Activated naive CD4-positive, alpha-beta T cell treated with anti-CD3 and anti-CD28 coated beads, Interleukin-2, amount 50 U/mL, for 72 hours (primary cell): ENCODE measurements at regions not wholly inside any gene's neighbourhood (a gene's known extent, or its start where the extent isn't known, plus 50 kb on each side); places are given as distances from the start of the nearest gene placed in this dataset.

Source experiments
- ATAC-seq, 2 donors: fragments of 150-1000 bp; cut with Tn5 transposase; 2 replicates each; pipeline ENCODE4 v1.10.0; 2021; ENCODE audit warnings: mild to moderate bottlenecking in 2 of 2, moderate library complexity in 2 of 2
- DNase-seq, 2 donors: peaks; one replicate each; pipeline ENCODE4 v3.0.0; 2021 to 2022; ENCODE audit warnings: low spot score in 2 of 2
- H3K27ac Mint-ChIP-seq, 2 donors: one replicate each; pipeline ENCODE4 v1.8.0; 2022; ENCODE audit warnings: mild to moderate bottlenecking in 2 of 2, mixed read lengths in 2 of 2
- H3K36me3 Mint-ChIP-seq, 2 donors: one replicate each; pipeline ENCODE4 v1.8.0; 2022; ENCODE audit warnings: mixed read lengths in 2 of 2
- H3K9me3 Mint-ChIP-seq, 2 donors: one replicate each; pipeline ENCODE4 v1.8.0; 2022; ENCODE audit warnings: mixed read lengths in 2 of 2

DNA sequence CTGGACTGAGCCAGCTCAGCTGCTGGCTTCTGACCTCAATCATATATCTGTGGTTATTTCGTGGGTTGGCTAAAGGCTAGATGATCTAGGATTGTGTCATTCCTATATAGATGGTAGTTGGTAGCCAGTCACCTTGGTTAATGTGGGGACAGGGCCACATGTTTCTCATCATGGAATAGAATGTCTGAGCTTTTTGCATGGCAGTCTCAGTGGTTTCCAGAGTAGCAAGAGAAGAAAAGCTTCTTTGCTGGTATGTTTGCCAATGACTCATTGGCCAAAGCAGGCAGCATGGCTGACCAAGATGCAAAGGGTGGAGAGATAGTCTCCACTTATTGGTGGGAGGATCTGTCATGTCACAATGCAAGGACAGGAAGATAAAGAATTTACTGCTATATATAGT is 746.4 kb upstream of the FLRT2 start:
- no peak for DNase-seq
- no peak for ATAC-seq
- Mint-ChIP-seq H3K36me3 (peaks cover 0 to 5% of the 10 kb centered on the region in 2 donors), H3K9me3 (peaks cover 14 to 16% of the 10 kb centered on the region in 2 donors), H3K27ac (no peak overlapping the region)

- no peak for DNase-seq
- no peak overlapping the region for H3K27ac Mint-ChIP-seq
- no peak for ATAC-seq
- H3K9me3 Mint-ChIP-seq: peaks cover 9 to 12% of the 10 kb centered on the region in 2 donors
- peaks cover 0 to 5% of the 10 kb centered on the region in 2 donors for H3K36me3 Mint-ChIP-seq
Measured at GRCh38 chr14:84785996-84786395, 743.9 kb upstream of the FLRT2 start.

GRCh38 chr14:84789012-84789411 is 740.9 kb upstream of the FLRT2 start:
- peaks cover 18 to 28% of the 10 kb centered on the region in 2 donors for H3K9me3 Mint-ChIP-seq
- no peak overlapping the region for H3K27ac Mint-ChIP-seq
- ATAC-seq (no peak), DNase-seq (no peak)
- peaks cover 0 to 5% of the 10 kb centered on the region in 2 donors for H3K36me3 Mint-ChIP-seq

DNA sequence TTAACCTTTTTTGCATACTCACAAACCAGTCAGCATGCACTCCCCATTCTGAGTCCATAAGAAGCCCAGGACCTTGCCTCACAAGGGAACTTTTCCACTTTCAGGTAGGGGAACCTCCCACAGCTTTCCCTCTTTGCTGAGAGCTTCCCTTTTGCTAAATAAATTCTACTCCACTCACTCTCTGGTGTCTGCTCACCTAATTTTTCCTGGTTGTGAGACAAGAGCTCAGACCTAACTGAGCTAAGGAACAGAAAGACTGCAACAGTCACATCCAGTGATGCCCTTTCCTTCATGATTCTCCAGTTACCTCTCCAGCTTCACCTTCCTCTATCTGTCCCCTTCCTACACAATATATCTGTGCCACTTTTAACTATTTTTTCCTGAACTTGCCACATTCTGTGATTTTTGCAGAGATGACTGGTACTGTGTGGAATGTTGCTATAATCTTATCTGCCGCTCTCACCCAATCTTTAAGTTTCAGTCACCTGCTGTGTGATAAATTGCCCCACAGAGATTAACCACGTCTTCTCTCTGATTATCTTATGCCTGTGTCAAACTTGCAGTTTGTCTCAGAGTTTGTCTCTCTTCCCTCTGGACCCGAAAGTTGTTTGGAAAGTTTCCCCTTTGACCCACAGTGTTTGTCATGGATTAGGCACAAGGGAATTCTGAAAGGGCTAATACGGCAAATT is 737.1 kb upstream of the FLRT2 start:
- DNase-seq (no peak), ATAC-seq (no peak)
- Mint-ChIP-seq H3K36me3 (no peaks in the 10 kb centered on the region), H3K9me3 (peaks cover 20 to 24% of the 10 kb centered on the region in 2 donors), H3K27ac (no peak overlapping the region)

- no peak overlapping the region for H3K27ac Mint-ChIP-seq
- DNase-seq (no peak), ATAC-seq (no peak)
- no peaks in the 10 kb centered on the region for H3K36me3 Mint-ChIP-seq
- peaks cover 12 to 21% of the 10 kb centered on the region in 2 donors for H3K9me3 Mint-ChIP-seq
Measured at GRCh38 chr14:84797326-84797725, 732.6 kb upstream of the FLRT2 start.

- ATAC-seq (no peak), DNase-seq (no peak)
- Mint-ChIP-seq H3K9me3 (peaks cover 8 to 10% of the 10 kb centered on the region in 2 donors), H3K27ac (no peak overlapping the region), H3K36me3 (no peaks in the 10 kb centered on the region)
Measured at GRCh38 chr14:84804468-84804867, 725.5 kb upstream of the FLRT2 start.

DNA sequence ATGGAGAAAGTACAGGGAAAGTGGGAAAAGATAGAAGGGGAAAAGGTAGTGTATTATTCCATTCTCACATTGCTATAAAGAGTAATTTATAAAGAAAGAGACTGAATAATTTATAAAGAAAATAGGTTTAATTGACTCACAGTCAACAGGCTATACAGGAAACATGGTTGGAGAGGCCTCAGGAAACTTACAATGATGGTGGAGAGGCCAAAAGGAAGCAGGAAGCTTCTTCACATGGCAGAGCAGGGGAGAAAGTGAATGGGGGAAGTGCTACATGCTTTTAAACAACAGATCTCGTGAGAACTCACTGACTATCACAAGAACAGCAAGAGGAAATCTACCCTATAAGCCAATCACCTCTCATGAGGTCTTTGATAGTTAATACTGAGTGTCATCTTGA is 725.0 kb upstream of the FLRT2 start:
- DNase-seq (no peak), ATAC-seq (no peak)
- Mint-ChIP-seq H3K27ac (no peak overlapping the region), H3K36me3 (no peaks in the 10 kb centered on the region), H3K9me3 (peaks cover 8 to 14% of the 10 kb centered on the region in 2 donors)

- DNase-seq: no peak
- Mint-ChIP-seq H3K36me3 (no peaks in the 10 kb centered on the region), H3K9me3 (peaks cover 11 to 21% of the 10 kb centered on the region in 2 donors), H3K27ac (no peak overlapping the region)
- no peak for ATAC-seq
Measured at GRCh38 chr14:84806181-84806580, 723.8 kb upstream of the FLRT2 start.

GRCh38 chr14:84806622-84807021 is 723.3 kb upstream of the FLRT2 start:
- DNase-seq: no peak
- no peak for ATAC-seq
- Mint-ChIP-seq H3K36me3 (no peaks in the 10 kb centered on the region), H3K9me3 (peaks cover 11 to 22% of the 10 kb centered on the region in 2 donors), H3K27ac (no peak overlapping the region)

DNA sequence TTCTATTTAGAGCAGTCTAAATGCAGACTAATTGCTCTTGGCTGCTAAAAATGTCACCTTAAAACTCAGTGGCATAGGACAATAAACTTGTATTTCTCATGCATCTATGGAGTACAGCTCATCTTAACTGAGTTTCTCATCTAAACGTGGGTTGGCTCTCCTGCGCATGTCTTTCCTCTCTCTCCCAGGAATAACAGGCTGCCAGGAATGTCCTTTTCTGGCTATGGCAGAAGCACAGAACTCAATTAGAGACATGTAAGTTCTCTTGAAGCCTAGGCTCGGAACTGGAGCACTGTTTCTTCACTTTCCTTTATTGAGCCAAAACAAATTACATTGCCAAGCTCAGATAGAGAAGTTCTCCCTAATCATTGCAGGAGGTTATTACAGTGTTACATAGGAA is 722.3 kb upstream of the FLRT2 start:
- Mint-ChIP-seq H3K9me3 (peaks cover 11 to 22% of the 10 kb centered on the region in 2 donors), H3K27ac (no peak overlapping the region), H3K36me3 (no peaks in the 10 kb centered on the region)
- ATAC-seq (no peak), DNase-seq (no peak)

DNA sequence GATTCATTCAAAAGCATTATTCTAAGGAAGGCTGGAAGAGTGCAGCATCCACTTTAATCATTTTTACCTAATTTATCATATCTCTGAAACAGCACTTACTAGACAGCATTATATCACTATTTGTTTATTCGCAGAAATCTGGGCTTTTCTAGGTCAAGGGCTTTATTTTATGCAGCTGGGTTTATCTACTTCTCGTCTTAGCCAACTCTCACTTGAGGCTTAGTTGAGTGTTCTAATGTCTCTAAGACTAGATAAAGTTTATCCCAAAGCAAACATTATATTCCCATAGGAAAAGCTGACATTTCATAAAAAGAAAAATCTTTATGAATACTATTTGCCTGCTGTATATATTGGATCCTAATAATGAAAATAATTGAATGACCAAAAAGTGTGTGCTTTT is 720.8 kb upstream of the FLRT2 start:
- H3K27ac Mint-ChIP-seq: no peak overlapping the region
- H3K36me3 Mint-ChIP-seq: no peaks in the 10 kb centered on the region
- DNase-seq (no peak), ATAC-seq (no peak)
- H3K9me3 Mint-ChIP-seq: peaks cover 16 to 22% of the 10 kb centered on the region in 2 donors

DNA sequence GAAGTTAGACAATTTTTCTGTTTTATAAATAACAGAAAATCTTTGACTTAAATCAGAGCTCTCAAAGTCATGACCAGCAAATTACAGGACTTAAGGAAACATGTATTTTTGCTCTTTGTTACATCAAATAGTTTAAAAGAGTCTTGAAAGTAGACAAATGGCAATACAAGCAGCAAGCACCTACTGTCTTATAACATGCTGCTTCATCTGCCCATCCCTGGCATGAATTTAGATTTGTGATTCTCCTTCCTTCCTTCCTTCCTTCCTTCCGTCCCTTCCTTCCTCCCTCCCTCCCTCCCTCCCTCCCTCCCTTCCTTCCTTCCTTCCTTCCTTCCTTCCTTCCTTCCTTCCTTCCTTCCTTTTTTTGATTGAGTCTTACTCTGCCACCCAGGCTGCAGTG is 715.6 kb upstream of the FLRT2 start:
- DNase-seq (no peak), ATAC-seq (no peak)
- H3K9me3 Mint-ChIP-seq: peaks cover 20 to 26% of the 10 kb centered on the region in 2 donors
- no peak overlapping the region for H3K27ac Mint-ChIP-seq
- H3K36me3 Mint-ChIP-seq: no peaks in the 10 kb centered on the region

DNA sequence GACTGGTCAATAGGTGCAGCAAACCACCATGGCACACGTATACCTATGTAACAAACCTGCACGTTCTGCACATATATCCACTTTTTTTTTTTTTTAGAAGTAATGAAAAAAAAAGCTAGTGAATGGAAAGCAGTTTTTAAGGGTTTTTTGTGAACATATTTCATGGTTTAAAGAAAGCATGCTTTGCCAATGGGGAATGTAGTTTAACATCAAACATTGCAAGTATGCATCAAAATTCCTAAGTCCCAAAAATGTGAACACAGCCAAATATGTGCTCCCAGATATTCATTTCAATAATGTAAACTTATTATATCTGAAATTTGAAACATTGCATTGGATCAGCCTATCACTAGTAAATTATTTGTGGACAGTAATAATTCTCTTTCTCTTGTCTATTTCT is 710.4 kb upstream of the FLRT2 start:
- ATAC-seq: no peak
- no peak for DNase-seq
- Mint-ChIP-seq H3K9me3 (peaks cover 15 to 35% of the 10 kb centered on the region in 2 donors), H3K27ac (no peak overlapping the region), H3K36me3 (peaks cover 0 to 4% of the 10 kb centered on the region in 2 donors)

DNA sequence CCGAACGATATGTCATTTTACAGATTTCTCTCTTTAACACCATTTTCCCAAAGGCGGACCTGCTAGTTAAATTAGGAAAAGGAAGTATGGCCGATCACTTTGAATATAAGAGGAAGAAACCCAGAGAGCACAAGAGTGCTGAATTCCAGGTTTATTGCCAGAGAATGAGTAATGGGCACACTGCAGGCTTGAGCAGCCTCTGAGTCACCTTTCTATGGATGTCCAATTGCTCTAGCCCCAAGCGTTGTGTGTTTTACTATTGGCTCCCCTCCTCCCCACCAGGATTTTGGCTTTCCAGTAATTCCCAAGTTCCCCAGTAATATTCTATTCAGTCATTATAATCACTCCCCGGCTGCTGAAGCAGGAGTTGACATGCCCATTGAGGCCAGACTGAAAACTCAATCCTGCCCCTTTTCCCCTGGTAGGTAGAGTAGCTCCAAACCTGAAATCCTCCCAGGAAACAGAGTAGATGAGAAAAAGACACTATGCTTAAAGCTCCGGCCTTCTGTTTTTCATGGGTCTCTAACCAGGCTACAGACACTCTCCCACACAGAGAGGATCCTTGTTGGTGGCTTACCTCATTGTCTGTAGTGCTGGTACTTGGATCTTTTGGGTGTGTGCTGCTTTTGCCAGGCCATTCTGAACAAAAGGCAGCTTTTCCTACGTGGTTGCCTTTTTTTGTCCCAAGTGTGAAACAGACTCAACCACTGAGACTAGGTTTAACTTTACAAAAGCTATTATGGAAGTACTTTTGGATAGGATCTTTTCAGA is 704.3 kb upstream of the FLRT2 start:
- peaks cover 4 to 9% of the 10 kb centered on the region in 2 donors for H3K36me3 Mint-ChIP-seq
- no peak for DNase-seq
- no peak for ATAC-seq
- peaks cover 17 to 29% of the 10 kb centered on the region in 2 donors for H3K9me3 Mint-ChIP-seq
- H3K27ac Mint-ChIP-seq: no peak overlapping the region

DNA sequence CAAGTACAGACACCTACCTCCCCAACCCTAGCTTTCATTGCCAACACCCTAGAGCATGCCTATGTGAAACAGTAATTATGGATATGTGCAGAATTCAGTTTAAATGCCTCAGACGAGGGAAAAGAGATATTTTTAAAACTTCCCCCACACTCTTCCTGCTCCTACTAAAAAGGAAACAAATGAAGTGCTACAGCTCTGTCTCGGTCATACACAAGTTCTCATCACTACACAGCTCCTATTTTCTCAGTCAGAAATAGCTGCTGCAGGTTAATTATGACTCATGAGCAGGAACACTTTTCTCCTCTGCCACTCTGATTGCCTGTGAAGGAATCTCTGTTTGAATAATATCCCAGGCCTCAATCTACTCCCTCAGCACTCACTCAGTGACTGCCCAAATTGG is 703.6 kb upstream of the FLRT2 start:
- ATAC-seq (no peak), DNase-seq (no peak)
- H3K27ac Mint-ChIP-seq: no peak overlapping the region
- peaks cover 17 to 28% of the 10 kb centered on the region in 2 donors for H3K9me3 Mint-ChIP-seq
- peaks cover 4 to 9% of the 10 kb centered on the region in 2 donors for H3K36me3 Mint-ChIP-seq

DNA sequence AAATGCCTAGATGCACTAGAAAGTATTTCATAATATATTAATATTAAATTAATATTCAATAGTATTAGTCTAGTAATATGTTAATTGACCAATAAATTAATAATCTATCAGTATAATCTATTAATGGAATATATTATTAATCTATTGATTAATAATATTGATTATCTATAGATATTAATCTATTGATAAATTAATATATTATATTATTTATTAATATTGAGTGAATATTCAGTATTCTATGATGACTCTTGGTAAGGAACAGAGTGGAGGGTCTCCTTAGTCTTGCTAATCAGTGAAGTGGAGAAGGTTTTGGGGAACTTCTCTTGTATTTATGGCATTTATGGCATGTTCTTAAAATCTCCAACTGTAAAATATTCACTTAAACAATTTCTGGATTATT is 679.3 kb upstream of the FLRT2 start:
- no peak for ATAC-seq
- Mint-ChIP-seq H3K27ac (no peak overlapping the region), H3K36me3 (peaks cover 0 to 6% of the 10 kb centered on the region in 2 donors), H3K9me3 (peaks cover 22 to 24% of the 10 kb centered on the region in 2 donors)
- DNase-seq: no peak

DNA sequence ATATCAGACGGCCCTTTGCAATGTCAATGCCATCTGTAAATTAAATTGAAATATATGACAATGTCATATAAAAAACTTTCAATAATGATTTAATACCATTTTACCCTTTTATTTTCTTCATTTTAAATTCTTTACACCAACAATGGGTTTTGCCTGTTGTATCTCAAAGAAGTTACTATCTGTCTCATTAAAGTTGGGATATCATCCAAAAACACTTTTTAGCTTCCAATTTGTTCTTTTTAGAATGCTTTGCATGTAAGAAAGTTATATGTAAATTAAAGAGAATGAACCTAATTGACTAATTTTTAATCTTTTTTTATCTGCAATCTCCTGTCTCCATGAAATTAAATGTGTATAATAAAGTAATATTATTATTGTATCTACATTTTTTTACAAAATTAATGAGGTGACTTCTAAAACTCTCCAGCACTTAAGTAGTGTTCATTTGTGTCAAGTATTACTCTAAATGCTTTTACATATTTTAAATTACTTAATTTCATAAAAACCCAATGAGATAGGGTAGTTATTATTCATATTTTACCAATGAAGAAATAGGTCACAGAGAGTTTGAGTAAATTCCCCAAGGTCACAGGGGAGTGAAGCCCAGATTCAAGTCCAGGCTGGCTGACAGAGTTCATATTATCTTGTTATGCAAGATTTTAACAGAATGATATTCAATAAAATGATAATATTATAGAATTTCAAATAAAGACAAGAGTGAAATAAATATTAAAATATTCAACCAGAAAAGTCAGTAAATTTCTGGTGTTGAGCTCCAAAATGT is 673.0 kb upstream of the FLRT2 start:
- H3K36me3 Mint-ChIP-seq: peaks cover 0 to 5% of the 10 kb centered on the region in 2 donors
- DNase-seq: no peak
- no peak for ATAC-seq
- H3K9me3 Mint-ChIP-seq: peaks cover 18 to 20% of the 10 kb centered on the region in 2 donors
- H3K27ac Mint-ChIP-seq: no peak overlapping the region
